ENCODE measurements at regions not wholly inside any gene's neighbourhood (a gene's known extent, or its start where the extent isn't known, plus 50 kb on each side); places are given as distances from the start of the nearest gene placed in this dataset.

- ATAC-seq, result peak; percentile 32; the same call in 2 of the 3 replicates
- Mint-ChIP-seq H3K27ac (no peak overlapping the region), H3K4me3 (no peak overlapping the region)
These were observed 987.0 kb downstream of the DIAPH3 start for GRCh38 chr13:59176775-59177174.

GRCh38 chr13:59178344-59178743 is 985.4 kb downstream of the DIAPH3 start:
- no peaks in the 10 kb centered on the region for H4K20me1 ChIP-seq (replicated peaks; ENCODE audit: insufficient read depth)
- no peaks in the 10 kb centered on the region for H3K27me3 ChIP-seq (ENCODE audit: insufficient read depth)
- H3K36me3 ChIP-seq (ENCODE audit: insufficient read depth), result no peaks in the 10 kb centered on the region
- no peaks in the 10 kb centered on the region for H3K4me1 ChIP-seq (ENCODE audit: insufficient read depth)
- Mint-ChIP-seq H3K27me3 (ENCODE audit: insufficient read depth, low read depth, poor library complexity) (peaks cover 2% of the 10 kb centered on the region), H3K4me3 (no peak overlapping the region), H3K9me3 (peaks cover 8% of the 10 kb centered on the region; the same call in 1 of the 3 replicates), H3K36me3 (ENCODE audit: low read depth) (peaks cover 3% of the 10 kb centered on the region; the same call in 2 of the 3 replicates), H3K4me1 (no peaks in the 10 kb centered on the region; the same call in 2 of the 3 replicates), H3K27ac (no peak overlapping the region)
- H2AFZ ChIP-seq, result no peak overlapping the region
- no peaks in the 10 kb centered on the region for H3F3A ChIP-seq (replicated peaks; ENCODE audit: low read depth)
- DNase-seq (ENCODE audit: low spot score) (peak; percentile 44), ATAC-seq (peak; percentile 43; the same call in 2 of the 3 replicates)
- no peak overlapping the region for H3K27ac ChIP-seq (ENCODE audit: low read depth)
- no peak overlapping the region for H3K4me3 ChIP-seq
- TF ChIP-seq ZNF462 (CRISPR knock-in tag; IDR thresholded peaks at IDR 0.05), result no peak
- peak; percentile 55 to 63 for TF ChIP-seq CTCF (conservative IDR thresholded peaks at IDR 0.05; ENCODE audit: low read depth in 2 of 2)
- no peak for TF ChIP-seq ETS1 (IDR thresholded peaks at IDR 0.05)
- no peak for TF ChIP-seq NANOG (IDR thresholded peaks at IDR 0.05; ENCODE audit: borderline replicate concordance)
- H3K79me2 ChIP-seq (replicated peaks; ENCODE audit: insufficient read depth), result no peaks in the 10 kb centered on the region
- H3K9me2 ChIP-seq (ENCODE audit: insufficient read depth), result 0 out of 2 replicates have a peak, but pooled peaks cover 7% of the 10 kb centered on the region
- no peak overlapping the region for H3K4me2 ChIP-seq

More at GRCh38 chr13:59176775-59177174, 987.0 kb downstream of the DIAPH3 start:
- Histone ChIP-seq H3K36me3 (ENCODE audit: insufficient read depth) (no peaks in the 10 kb centered on the region), H3K4me2 (no peak overlapping the region), H3K9me2 (ENCODE audit: insufficient read depth) (0 out of 2 replicates have a peak, but pooled peaks cover 11% of the 10 kb centered on the region), H3K27me3 (ENCODE audit: insufficient read depth) (no peaks in the 10 kb centered on the region), H3F3A (replicated peaks; ENCODE audit: low read depth) (no peaks in the 10 kb centered on the region), H3K4me1 (ENCODE audit: insufficient read depth) (no peaks in the 10 kb centered on the region), H3K79me2 (replicated peaks; ENCODE audit: insufficient read depth) (no peaks in the 10 kb centered on the region), H3K27ac (ENCODE audit: low read depth) (no peak overlapping the region), H3K4me3 (no peak overlapping the region), H2AFZ (no peak overlapping the region), H4K20me1 (replicated peaks; ENCODE audit: insufficient read depth) (no peaks in the 10 kb centered on the region)
- DNase-seq (ENCODE audit: low spot score), result peak; percentile 50
- H3K4me1 Mint-ChIP-seq, result no peaks in the 10 kb centered on the region; the same call in 1 of the 3 replicates
- TF ChIP-seq CTCF (conservative IDR thresholded peaks at IDR 0.05; ENCODE audit: low read depth in 2 of 2) (peak; percentile 55 to 56), ZNF114 (CRISPR knock-in tag; IDR thresholded peaks at IDR 0.05) (no peak)
- peaks cover 2% of the 10 kb centered on the region for H3K27me3 Mint-ChIP-seq (ENCODE audit: insufficient read depth, low read depth, poor library complexity)
- peaks cover 3% of the 10 kb centered on the region; the same call in 2 of the 3 replicates for H3K36me3 Mint-ChIP-seq (ENCODE audit: low read depth)
- peaks cover 8% of the 10 kb centered on the region; the same call in 1 of the 3 replicates for H3K9me3 Mint-ChIP-seq

Data from GM23338 (cell line).